ENCODE measurements at regions not wholly inside any gene's neighbourhood (a gene's known extent, or its start where the extent isn't known, plus 50 kb on each side); places are given as distances from the start of the nearest gene placed in this dataset.

GRCh38 chr12:67573566-67573965 lies 75.0 kb upstream of the DYRK2 start:
- no peaks in the 10 kb centered on the region for H3K27me3 Mint-ChIP-seq (ENCODE audit: insufficient read depth, low read depth)
- H3K27me3 ChIP-seq: no peaks in the 10 kb centered on the region
- H3K4me1 ChIP-seq: peaks cover 9% of the 10 kb centered on the region
- H3K4me3 ChIP-seq: no peak overlapping the region
- H3K9me3 Mint-ChIP-seq: no peaks in the 10 kb centered on the region
- no peaks in the 10 kb centered on the region for H3K79me2 ChIP-seq (ENCODE audit: low read depth)
- H3K9ac ChIP-seq: no peak overlapping the region
- no peaks in the 10 kb centered on the region for H3K9me3 ChIP-seq (ENCODE audit: low read depth)
- TF ChIP-seq CTCF (IDR thresholded peaks at IDR 0.05): no peak
- TF ChIP-seq EZH2 (IDR thresholded peaks at IDR 0.05): no peak
- no peak for TF ChIP-seq EZH2phosphoT487 (IDR thresholded peaks at IDR 0.05)
- H3K27ac ChIP-seq: no peak overlapping the region
- H3K36me3 ChIP-seq: no peaks in the 10 kb centered on the region
- no peaks in the 10 kb centered on the region for H3K36me3 Mint-ChIP-seq
- H3K4me2 ChIP-seq: no peak overlapping the region
- peak overlapping the region; percentile 30 for H2AFZ ChIP-seq (replicated peaks)
- H3K4me1 Mint-ChIP-seq: no peaks in the 10 kb centered on the region
- no peak overlapping the region for H3K4me3 Mint-ChIP-seq
- H4K20me1 ChIP-seq (ENCODE audit: low read depth): no peaks in the 10 kb centered on the region
- DNase-seq (ENCODE audit: low spot score): no peak
- H3F3A ChIP-seq (ENCODE audit: low read depth): no peaks in the 10 kb centered on the region
- H3K27ac Mint-ChIP-seq: no peak overlapping the region

DNA sequence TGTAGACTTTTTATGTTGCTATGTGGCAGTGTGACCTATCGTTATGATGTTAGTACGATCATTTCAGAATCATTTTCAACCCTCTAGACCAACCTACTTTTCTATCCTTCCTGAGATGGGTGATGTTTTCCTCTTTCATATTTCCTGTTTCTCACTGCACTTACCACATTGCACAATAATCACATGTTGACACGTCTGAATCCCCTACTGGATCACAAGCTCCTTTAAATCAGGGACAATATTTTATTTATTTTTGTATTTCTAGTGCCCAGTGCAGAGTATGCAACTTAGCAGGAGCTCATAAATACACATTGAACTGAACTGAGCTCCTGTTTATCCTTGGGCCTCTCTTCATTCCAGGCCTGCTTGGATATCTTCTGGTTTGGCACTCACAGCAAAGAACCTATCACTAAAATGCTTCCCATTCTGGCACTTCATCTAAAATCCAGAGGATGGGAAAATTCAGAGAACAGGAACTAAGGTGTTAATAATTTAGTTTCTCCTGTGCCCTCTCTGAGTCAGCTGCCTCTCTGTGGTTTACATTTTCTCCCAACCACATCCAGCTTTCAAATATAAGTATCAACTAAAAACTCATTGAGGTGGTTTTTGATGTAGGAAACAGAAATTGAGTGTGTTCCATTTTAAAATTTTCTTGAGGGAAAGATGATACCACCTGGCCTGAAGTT lies 69.4 kb upstream of the DYRK2 start:
- Histone ChIP-seq H3K27me3 (no peaks in the 10 kb centered on the region), H3K36me3 (no peaks in the 10 kb centered on the region), H3K9me3 (ENCODE audit: low read depth) (no peaks in the 10 kb centered on the region), H2AFZ (replicated peaks) (no peak overlapping the region), H3K79me2 (ENCODE audit: low read depth) (no peaks in the 10 kb centered on the region), H3K4me1 (no peaks in the 10 kb centered on the region), H3K4me2 (no peak overlapping the region), H3K9ac (no peak overlapping the region), H3K4me3 (no peak overlapping the region), H3F3A (ENCODE audit: low read depth) (no peaks in the 10 kb centered on the region), H4K20me1 (ENCODE audit: low read depth) (no peaks in the 10 kb centered on the region), H3K27ac (no peak overlapping the region)
- no peak for TF ChIP-seq EZH2 (IDR thresholded peaks at IDR 0.05)
- TF ChIP-seq EZH2phosphoT487 (IDR thresholded peaks at IDR 0.05): no peak
- no peak for TF ChIP-seq CTCF (IDR thresholded peaks at IDR 0.05)
- H3K4me3 Mint-ChIP-seq: no peak overlapping the region
- H3K27ac Mint-ChIP-seq: no peak overlapping the region
- no peaks in the 10 kb centered on the region for H3K9me3 Mint-ChIP-seq
- H3K27me3 Mint-ChIP-seq (ENCODE audit: insufficient read depth, low read depth): no peaks in the 10 kb centered on the region
- no peaks in the 10 kb centered on the region for H3K4me1 Mint-ChIP-seq
- DNase-seq (ENCODE audit: low spot score): no peak
- H3K36me3 Mint-ChIP-seq: no peaks in the 10 kb centered on the region

DNA sequence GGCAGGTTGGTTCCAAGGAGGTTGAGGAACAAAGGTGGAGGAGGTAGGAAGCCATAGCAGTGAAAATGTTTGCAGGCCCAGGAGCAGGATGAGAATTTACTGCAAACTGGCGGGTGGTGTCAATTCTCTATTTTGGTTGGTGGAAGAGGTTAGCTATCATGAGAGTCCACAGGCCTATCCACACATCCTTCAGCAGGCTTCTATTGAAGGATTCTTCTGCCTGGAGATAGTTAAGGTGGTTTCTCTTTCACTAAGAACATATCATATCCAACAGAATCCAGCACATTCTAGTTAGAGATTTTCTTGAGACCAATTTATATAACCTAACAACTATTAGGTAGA lies 68.9 kb upstream of the DYRK2 start:
- Mint-ChIP-seq H3K4me3 (no peak overlapping the region), H3K4me1 (peaks cover 2% of the 10 kb centered on the region), H3K27ac (no peak overlapping the region), H3K36me3 (no peaks in the 10 kb centered on the region), H3K27me3 (ENCODE audit: insufficient read depth, low read depth) (no peaks in the 10 kb centered on the region), H3K9me3 (no peaks in the 10 kb centered on the region)
- Histone ChIP-seq H3K4me2 (no peak overlapping the region), H3K9ac (no peak overlapping the region), H3K36me3 (no peaks in the 10 kb centered on the region), H4K20me1 (ENCODE audit: low read depth) (no peaks in the 10 kb centered on the region), H3F3A (ENCODE audit: low read depth) (no peaks in the 10 kb centered on the region), H3K27ac (no peak overlapping the region), H3K4me3 (no peak overlapping the region), H2AFZ (replicated peaks) (no peak overlapping the region), H3K27me3 (no peaks in the 10 kb centered on the region), H3K79me2 (ENCODE audit: low read depth) (no peaks in the 10 kb centered on the region), H3K9me3 (ENCODE audit: low read depth) (no peaks in the 10 kb centered on the region), H3K4me1 (no peaks in the 10 kb centered on the region)
- no peak for DNase-seq (ENCODE audit: low spot score)
- TF ChIP-seq EZH2phosphoT487 (IDR thresholded peaks at IDR 0.05) (no peak), CTCF (IDR thresholded peaks at IDR 0.05) (no peak), EZH2 (IDR thresholded peaks at IDR 0.05) (no peak)
